ENCODE measurements at regions not wholly inside any gene's neighbourhood (a gene's known extent, or its start where the extent isn't known, plus 50 kb on each side); places are given as distances from the start of the nearest gene placed in this dataset.
"Not testable (repeated sequence)": the region's sequence is repeated elsewhere in the genome, so short reads cannot be mapped to it uniquely, and the experiment has no call there.

DNA sequence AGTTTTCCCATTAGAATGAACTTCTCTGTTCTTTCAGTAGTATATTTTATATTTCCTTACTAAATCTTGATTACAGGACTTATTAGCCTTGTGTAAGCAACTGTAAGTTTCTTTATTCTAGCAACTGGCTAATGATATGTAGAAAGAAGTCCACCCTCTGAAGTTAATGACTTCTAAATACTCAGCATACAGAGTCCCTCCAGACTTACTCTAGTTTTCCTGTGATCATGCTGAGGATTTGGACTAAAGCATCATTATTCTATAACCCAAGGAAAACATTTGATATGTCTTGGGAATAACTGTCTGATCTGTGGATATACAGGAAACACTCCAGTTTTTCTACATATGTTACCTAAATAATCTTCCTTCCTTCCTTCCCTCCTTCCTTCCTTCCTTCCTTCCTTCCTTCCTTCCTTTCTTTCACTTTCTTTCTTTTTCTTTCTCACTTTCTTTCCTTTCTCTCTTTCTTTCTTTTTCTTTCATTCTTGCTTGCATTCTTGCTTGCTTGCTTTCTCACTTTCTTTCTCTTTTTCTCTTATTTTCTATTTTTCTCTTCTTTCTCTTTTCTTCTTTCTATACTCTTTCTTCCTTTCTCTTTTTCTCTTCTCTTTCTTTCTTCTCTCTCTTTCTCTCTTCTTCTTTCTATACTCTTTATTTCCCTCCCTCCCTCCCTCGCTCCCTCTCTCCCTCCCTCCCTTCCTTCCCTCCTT, 297.6 kb upstream of the MTPN start:
- TF ChIP-seq, protein P1, sequence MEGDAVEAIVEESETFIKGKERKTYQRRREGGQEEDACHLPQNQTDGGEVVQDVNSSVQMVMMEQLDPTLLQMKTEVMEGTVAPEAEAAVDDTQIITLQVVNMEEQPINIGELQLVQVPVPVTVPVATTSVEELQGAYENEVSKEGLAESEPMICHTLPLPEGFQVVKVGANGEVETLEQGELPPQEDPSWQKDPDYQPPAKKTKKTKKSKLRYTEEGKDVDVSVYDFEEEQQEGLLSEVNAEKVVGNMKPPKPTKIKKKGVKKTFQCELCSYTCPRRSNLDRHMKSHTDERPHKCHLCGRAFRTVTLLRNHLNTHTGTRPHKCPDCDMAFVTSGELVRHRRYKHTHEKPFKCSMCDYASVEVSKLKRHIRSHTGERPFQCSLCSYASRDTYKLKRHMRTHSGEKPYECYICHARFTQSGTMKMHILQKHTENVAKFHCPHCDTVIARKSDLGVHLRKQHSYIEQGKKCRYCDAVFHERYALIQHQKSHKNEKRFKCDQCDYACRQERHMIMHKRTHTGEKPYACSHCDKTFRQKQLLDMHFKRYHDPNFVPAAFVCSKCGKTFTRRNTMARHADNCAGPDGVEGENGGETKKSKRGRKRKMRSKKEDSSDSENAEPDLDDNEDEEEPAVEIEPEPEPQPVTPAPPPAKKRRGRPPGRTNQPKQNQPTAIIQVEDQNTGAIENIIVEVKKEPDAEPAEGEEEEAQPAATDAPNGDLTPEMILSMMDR (IDR thresholded peaks at IDR 0.05; ENCODE audit: insufficient read depth, low read length, poor library complexity, severe bottlenecking): no peak
- no peak for DNase-seq (ENCODE audit: low read depth)

DNA sequence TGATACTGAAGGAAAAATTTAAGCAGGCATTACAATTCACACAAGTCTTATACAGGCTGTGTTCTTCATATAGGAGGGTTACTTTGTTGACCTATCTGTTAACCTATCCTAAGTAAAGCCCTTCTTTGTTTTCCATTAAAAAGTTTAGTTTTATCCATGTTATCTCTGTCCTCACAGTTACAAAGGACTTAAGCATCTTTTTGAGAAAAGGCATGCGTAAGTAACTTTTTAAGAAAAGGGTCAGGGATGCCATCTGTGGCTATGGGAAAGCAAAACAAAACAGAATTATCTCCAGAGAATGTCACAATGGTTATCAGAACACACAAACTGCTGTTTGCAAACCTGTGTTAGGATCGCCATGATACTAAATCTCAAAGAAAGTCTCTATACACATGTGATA, 295.8 kb upstream of the MTPN start:
- H3K4me3 ChIP-seq (ENCODE audit: low read depth, low read length): no peak overlapping the region
- H3K36me3 ChIP-seq (ENCODE audit: control insufficient read depth, insufficient read depth, low read length): no peaks in the 10 kb centered on the region
- H3K27me3 ChIP-seq (ENCODE audit: control insufficient read depth, insufficient read depth, low read length): no peaks in the 10 kb centered on the region
- DNase-seq (ENCODE audit: low read depth): no peak
- TF ChIP-seq, protein P1 (IDR thresholded peaks at IDR 0.05; ENCODE audit: insufficient read depth, low read length, poor library complexity, severe bottlenecking): no peak

More for the DNA sequence above, 297.6 kb upstream of the MTPN start:
- no peak overlapping the region for H3K4me3 ChIP-seq (ENCODE audit: low read depth, low read length)
- H3K27me3 ChIP-seq (ENCODE audit: control insufficient read depth, insufficient read depth, low read length): no peaks in the 10 kb centered on the region
- H3K36me3 ChIP-seq (ENCODE audit: control insufficient read depth, insufficient read depth, low read length): no peaks in the 10 kb centered on the region

DNA sequence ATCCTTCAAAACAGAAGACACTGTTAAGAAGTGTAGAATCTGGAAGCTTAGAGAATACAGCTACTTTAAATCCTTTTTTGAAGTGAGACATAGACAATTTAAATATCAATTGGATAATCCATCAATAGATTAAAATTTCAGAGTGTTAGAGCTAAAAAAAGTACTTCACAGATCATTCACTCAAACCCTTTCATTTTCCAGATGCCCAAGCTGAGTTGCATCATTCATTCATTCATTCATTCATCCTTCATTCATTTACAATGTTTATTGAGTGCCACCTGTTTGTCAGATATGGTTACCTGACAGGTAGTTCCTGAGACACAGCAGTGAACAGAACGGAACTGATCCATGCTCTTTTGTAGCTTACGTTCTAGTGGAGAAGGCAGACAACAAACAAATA, 290.7 kb upstream of the MTPN start:
- DNase-seq (ENCODE audit: low read depth): no peak
- TF ChIP-seq, protein P1 (IDR thresholded peaks at IDR 0.05; ENCODE audit: insufficient read depth, low read length, poor library complexity, severe bottlenecking): no peak
- Histone ChIP-seq H3K27me3 (ENCODE audit: control insufficient read depth, insufficient read depth, low read length) (no peaks in the 10 kb centered on the region), H3K4me3 (ENCODE audit: low read depth, low read length) (no peak overlapping the region), H3K36me3 (ENCODE audit: control insufficient read depth, insufficient read depth, low read length) (no peaks in the 10 kb centered on the region)

DNA sequence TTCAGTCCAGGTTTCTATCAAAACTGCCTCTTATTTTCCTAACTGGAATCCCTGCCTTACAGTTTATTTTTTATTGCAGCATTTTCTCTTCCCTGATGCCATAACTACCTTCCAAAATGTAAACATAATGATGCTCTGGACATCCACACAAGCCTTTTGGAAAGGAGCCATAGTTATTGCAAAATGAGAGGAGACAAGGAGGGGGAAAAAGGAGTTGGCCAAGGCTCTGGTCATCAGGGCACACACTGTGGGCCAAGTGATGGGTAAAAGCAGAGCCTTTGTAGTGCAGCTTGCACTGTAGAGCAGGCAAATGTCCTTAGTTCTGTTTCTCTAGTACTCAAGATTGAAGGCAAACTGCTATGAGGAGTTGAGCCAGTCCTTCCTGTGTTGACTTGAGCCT, 289.3 kb upstream of the MTPN start:
- TF ChIP-seq, protein P1 (IDR thresholded peaks at IDR 0.05; ENCODE audit: insufficient read depth, low read length, poor library complexity, severe bottlenecking): no peak
- Histone ChIP-seq H3K27me3 (ENCODE audit: control insufficient read depth, insufficient read depth, low read length) (no peaks in the 10 kb centered on the region), H3K36me3 (ENCODE audit: control insufficient read depth, insufficient read depth, low read length) (no peaks in the 10 kb centered on the region), H3K4me3 (ENCODE audit: low read depth, low read length) (no peak overlapping the region)
- no peak for DNase-seq (ENCODE audit: low read depth)

DNA sequence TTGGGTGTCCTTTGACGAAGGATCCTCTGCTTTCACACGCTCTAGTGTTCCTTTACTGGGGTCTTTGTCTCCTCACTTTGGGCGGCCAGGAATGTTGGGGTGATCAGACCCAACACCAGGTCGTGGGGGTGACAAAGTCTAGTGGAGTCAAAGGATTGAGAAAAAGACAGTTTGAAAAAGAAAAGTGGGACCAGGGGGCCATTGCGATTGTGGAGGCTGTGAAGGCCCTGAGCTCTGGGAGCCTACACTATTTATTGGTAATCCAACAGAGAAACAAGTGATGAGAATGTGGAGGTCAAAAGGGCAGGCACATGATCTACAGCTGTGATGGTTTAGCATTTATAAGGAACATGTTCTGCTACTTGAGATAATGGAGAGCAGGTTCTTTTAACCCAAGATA, 287.1 kb upstream of the MTPN start:
- DNase-seq (ENCODE audit: low read depth); H3K36me3 ChIP-seq (ENCODE audit: control insufficient read depth, insufficient read depth, low read length); H3K4me3 ChIP-seq (ENCODE audit: low read depth, low read length); H3K27me3 ChIP-seq (ENCODE audit: control insufficient read depth, insufficient read depth, low read length): not testable (repeated sequence)

DNA sequence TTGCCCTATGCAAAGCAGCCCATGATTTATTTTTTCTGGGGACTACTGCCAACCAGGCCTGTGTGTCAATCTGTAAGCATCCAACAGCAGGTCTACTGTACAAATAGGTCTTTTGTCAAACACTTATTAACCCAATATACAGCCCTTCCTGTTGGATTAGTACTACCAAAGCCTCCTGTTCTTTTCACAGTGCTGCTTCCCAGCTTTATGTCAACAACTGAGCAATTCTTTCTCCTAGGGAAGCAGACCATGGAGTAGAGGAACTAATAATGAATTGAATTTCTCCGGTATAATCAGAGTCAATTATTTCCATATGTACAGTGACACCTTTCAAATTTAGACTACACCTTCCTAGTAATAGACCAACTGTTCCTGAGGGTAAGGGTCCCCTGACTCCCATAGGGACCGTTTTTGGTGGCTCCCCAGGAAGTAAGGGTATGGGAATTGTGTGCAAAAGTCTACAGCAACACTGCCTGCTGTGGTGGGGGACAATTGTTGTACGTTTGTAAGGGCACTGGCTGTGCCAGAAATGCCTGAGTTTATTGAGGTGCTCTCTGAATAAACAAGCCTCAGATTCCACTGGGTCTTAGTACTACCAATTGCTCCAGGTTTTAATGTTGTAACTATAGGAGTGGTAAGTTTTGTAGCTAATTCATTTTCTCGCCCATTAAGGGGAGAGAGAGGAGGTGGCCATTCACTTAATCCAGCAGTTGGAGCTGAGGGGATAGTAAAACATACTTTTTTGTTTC, 286.1 kb upstream of the MTPN start:
- H3K36me3 ChIP-seq (ENCODE audit: control insufficient read depth, insufficient read depth, low read length); H3K27me3 ChIP-seq (ENCODE audit: control insufficient read depth, insufficient read depth, low read length); DNase-seq (ENCODE audit: low read depth); H3K4me3 ChIP-seq (ENCODE audit: low read depth, low read length): not testable (repeated sequence)

DNA sequence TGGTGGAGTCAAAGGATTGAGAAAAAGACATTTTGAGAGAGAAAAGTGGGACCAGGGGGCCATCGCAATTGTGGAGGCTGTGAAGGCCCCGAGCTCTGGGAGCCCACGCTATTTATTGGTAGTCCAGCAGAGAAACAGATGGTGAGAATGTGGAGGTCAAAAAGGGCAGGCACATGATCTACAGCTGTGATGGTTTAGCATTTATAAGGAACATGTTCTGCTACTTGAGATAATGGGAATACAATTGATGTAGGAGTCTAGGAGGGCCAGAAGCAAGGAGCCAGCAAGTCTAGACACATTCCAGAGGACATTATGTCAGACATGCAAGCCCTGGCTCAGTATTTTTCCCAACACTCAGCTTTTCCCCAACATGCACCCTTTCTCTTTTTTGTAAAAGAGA, 283.4 kb upstream of the MTPN start:
- not testable (repeated sequence) for H3K27me3 ChIP-seq (ENCODE audit: control insufficient read depth, insufficient read depth, low read length); H3K36me3 ChIP-seq (ENCODE audit: control insufficient read depth, insufficient read depth, low read length); DNase-seq (ENCODE audit: low read depth); H3K4me3 ChIP-seq (ENCODE audit: low read depth, low read length)
